ENCODE measurements at regions not wholly inside any gene's neighbourhood (a gene's known extent, or its start where the extent isn't known, plus 50 kb on each side); places are given as distances from the start of the nearest gene placed in this dataset.

DNA sequence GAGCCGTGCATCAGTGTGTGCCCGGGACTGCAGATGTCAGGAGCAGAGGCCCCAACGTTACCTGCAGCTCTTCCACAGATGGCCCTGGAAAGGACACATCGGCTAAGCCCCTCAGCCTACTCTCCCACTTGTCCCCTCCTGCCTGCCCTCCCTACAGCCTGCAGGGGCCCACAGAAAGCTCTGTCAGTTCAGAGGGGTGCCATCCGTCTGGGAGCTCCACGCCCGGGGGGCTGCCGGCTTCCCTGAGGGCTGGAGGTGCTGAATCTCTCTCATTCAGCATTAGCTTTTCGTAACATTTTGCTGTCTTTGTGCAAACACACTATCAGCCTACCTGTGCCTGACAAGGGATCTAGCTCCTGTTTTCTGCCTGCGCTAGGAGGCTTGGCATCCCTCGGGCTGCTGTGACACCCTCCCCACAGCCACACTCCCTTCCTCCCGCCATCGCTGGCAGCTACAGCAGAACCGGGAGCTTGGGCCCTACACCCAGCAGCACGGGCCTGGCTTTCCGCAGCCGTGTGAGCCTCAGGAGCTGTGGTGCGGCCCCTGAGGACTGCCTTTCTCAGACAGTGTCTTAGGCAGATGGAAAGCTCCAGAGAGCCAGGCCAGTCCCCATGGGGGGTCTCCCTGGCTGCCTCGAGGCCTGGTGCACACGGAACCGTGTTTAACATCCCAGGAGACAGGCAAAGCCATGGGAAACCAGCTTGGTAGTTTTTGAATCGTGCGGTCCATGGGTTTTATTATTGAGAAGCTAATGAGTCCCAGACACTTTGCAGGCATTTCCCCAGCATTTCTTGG, 198.3 kb upstream of the B3GAT1 start:
- TF ChIP-seq, protein P1, sequence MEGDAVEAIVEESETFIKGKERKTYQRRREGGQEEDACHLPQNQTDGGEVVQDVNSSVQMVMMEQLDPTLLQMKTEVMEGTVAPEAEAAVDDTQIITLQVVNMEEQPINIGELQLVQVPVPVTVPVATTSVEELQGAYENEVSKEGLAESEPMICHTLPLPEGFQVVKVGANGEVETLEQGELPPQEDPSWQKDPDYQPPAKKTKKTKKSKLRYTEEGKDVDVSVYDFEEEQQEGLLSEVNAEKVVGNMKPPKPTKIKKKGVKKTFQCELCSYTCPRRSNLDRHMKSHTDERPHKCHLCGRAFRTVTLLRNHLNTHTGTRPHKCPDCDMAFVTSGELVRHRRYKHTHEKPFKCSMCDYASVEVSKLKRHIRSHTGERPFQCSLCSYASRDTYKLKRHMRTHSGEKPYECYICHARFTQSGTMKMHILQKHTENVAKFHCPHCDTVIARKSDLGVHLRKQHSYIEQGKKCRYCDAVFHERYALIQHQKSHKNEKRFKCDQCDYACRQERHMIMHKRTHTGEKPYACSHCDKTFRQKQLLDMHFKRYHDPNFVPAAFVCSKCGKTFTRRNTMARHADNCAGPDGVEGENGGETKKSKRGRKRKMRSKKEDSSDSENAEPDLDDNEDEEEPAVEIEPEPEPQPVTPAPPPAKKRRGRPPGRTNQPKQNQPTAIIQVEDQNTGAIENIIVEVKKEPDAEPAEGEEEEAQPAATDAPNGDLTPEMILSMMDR (IDR thresholded peaks at IDR 0.05), result no peak
- TF ChIP-seq POLR2A (IDR thresholded peaks at IDR 0.05), result no peak

Data from heart left ventricle (tissue), 13 donors.